A673 (cell line): ENCODE measurements at regions not wholly inside any gene's neighbourhood (a gene's known extent, or its start where the extent isn't known, plus 50 kb on each side); places are given as distances from the start of the nearest gene placed in this dataset.

Experiments
- EZH2 ChIP-seq: fragments of 200-600 bp; sonication (generic); IDR thresholded peaks from 2 replicates; pipeline ENCODE4 v1.6.1; 2017; ENCODE audit warnings: borderline replicate concordance, low read depth, mild to moderate bottlenecking, mixed read lengths, antibody characterized with exemption, low read length; ENCODE audit not compliant: poor library complexity, severe bottlenecking
- TF ChIP-seq, protein P1 (sequence below): fragments of 300-800, 200-600 bp; sonication (generic); conservative IDR thresholded peaks from 2 replicates; pipeline ENCODE4 v1.5.1; 2017; ENCODE audit warnings: low read depth, mild to moderate bottlenecking, antibody characterized with exemption, low read length, moderate library complexity, mixed read lengths

DNA sequence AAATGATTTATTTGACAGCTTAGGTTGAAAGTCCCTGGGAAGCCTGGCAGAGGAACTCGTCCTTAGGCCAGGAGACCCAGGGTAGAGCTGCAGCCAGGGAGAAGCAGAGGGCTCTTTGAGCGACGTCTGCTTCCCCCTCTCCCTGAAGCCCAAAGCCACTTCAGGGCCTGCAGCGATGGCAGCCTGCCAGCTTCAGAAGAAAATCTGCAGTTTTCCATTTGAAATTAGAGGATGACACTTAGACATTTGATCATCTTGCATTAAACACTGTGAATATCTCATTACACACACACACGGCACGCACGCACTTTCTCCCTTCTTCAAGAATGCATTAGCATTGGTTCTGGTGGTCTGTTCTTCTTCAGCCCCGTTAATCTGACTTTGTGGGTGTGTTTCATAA, 96.5 kb downstream of the PLEKHG1 start:
- TF ChIP-seq, protein P1, sequence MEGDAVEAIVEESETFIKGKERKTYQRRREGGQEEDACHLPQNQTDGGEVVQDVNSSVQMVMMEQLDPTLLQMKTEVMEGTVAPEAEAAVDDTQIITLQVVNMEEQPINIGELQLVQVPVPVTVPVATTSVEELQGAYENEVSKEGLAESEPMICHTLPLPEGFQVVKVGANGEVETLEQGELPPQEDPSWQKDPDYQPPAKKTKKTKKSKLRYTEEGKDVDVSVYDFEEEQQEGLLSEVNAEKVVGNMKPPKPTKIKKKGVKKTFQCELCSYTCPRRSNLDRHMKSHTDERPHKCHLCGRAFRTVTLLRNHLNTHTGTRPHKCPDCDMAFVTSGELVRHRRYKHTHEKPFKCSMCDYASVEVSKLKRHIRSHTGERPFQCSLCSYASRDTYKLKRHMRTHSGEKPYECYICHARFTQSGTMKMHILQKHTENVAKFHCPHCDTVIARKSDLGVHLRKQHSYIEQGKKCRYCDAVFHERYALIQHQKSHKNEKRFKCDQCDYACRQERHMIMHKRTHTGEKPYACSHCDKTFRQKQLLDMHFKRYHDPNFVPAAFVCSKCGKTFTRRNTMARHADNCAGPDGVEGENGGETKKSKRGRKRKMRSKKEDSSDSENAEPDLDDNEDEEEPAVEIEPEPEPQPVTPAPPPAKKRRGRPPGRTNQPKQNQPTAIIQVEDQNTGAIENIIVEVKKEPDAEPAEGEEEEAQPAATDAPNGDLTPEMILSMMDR = no peak
- TF ChIP-seq EZH2 = no peak
